ENCODE measurements at regions not wholly inside any gene's neighbourhood (a gene's known extent, or its start where the extent isn't known, plus 50 kb on each side); places are given as distances from the start of the nearest gene placed in this dataset.

- DNase-seq: no peak
These were observed 140.8 kb upstream of the PTPN1 start for GRCh38 chr20:50369225-50370035.

GRCh38 chr20:50370036-50370566, 140.1 kb upstream of the PTPN1 start:
- DNase-seq: no peak

- DNase-seq: no peak
These were observed 138.1 kb upstream of the PTPN1 start for GRCh38 chr20:50371878-50372769.

DNA sequence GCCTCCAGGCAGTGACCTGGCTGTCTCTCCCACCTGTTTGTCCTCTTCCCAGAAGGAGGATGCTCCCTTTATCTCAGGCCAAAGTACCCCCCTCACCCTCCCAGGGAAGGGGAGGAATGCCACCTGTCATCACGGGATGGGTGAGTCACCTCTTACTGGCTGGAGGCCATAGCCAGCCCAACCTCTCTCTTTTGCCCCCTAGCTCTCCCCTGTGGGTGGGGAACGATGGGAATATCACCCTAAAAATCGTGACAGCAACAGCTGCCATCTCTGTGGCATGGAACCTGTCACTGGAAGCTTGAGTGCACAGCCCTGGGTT, 137.5 kb upstream of the PTPN1 start:
- no peak for DNase-seq

DNA sequence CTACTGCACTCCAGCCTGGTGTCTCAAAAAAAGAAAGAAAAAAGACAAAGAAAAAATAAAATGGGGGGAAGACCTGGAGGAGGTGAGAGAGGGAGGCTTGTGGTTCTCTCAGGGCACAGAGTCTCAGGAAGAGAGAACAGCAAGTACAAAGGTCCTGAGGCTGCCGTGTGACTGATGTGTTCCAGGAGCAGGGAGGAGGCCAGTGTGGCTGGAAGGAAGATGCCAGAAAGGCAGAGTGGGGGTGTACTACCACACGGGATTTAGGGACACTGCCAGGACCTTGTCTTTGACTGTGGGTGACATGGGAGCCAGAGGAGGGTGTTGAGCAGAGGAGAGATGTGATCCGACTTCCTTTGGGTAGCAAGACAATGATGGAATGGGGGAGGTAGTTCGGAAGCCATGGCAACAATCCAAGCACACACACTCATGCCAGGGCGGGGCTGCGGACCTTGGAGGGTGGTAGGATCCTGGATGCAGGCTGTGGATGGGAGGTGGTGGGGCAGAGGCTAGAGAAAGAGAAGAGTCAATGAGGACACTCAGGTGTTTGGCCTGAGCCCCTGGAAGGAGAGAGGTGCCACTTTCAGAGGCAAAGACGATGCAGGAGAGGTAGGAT, 136.4 kb upstream of the PTPN1 start:
- DNase-seq: no peak

GRCh38 chr20:50374541-50375078, 135.6 kb upstream of the PTPN1 start:
- no peak for DNase-seq

GRCh38 chr20:50376179-50376887, 133.8 kb upstream of the PTPN1 start:
- no peak for DNase-seq

- no peak for DNase-seq
These were observed 133.2 kb upstream of the PTPN1 start for GRCh38 chr20:50376888-50377459.

- no peak for DNase-seq
These were observed 131.8 kb upstream of the PTPN1 start for GRCh38 chr20:50378170-50379000.

DNA sequence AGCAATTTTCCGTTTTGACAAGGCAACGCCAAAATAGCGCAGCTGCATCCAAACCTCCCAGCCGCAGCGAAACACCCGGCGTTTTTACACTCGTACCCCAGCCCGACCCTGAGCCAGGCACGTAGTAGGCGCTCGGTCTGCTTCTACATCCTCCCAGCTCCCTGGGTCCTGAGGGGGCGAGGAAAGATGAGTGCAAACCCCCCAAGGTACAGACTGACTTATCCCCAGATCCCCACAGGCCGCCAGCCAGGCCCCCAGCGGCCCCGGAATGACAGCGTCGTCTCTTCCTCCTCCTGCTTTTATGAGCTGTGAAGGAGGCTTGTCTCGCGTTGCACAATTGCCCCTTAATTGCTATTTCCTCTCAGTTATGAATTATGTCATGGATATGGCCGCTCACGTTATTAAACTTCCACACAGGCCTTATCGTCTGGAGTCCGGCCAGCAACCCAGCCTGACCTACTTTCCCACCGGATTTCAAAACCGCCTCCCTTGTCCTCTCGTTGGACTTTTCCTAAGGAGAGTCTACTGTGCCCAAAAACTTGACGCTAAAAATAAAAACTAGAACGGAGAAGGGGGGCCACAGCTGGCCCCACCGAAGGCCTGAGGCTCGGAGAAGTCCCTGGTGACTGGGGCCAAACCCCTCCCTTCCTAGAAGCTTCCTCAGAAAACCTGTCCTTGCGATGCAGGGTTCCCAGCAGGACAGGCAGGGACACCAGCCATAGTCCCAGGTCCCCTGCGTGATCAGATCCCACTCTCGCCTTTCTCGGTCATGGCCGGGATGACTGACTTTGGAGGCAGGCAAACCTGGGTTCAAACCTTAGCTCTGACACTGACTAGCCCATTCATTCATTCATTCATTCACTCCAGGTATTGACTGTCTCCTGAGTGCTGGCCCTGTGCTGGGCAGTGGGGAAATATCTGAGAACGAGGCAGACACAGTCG, 130.9 kb upstream of the PTPN1 start:
- peak in 8 of 58 donors; percentile 6 to 27 (median 16) for DNase-seq

- DNase-seq: no peak
These were observed 130.0 kb upstream of the PTPN1 start for GRCh38 chr20:50379991-50380696.

DNA sequence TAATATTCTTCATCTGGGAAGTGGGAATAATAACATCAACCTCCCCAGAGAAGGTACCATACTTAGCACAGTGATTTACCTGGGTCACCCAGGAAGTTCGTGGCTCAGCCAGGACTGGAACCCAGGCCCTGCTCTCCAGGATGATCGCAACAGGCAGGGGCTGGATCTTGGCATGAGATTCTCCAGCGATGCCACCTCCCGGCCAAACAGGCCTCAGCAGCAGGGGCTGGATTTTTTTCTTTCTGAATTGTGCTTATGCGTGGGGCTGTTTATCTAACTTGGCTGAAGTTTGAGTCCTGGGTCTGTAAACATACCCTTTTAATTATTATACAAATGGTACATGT, 129.5 kb upstream of the PTPN1 start:
- DNase-seq: no peak

DNA sequence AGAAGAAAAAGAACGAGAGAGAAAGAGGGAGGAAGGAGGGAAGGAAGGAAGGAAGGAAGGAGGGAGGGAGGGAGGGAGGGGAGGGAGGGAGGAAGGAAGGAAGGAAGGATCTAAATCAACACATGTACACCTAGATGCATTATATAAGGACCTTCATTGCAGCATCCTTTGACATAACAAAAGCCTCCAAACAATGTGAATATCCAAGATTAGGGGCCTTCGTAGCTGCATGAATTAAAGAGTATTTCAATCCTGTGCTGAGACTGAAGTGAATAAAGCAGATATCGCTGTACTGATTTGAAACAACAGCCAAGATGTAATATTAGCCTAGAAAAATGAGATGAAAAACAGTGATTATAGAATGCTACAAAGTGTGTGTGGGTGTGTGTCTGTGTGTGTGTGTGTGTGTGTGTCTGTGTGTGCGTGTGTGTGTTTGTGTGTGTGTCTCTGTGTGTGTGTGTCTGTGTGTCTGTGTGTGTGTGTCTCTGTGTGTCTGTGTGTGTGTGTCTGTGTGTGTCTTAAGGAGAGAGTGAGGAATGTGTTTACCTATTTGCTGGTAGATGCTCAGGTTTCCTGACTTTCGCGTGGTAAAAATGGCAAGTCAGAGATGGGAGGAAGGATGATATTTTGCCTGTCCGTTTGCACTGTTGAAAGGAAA, 129.0 kb upstream of the PTPN1 start:
- no peak for DNase-seq

GRCh38 chr20:50381771-50382593, 128.2 kb upstream of the PTPN1 start:
- peak in 5 of 58 donors; percentile 1 to 36 (median 9) for DNase-seq

DNA sequence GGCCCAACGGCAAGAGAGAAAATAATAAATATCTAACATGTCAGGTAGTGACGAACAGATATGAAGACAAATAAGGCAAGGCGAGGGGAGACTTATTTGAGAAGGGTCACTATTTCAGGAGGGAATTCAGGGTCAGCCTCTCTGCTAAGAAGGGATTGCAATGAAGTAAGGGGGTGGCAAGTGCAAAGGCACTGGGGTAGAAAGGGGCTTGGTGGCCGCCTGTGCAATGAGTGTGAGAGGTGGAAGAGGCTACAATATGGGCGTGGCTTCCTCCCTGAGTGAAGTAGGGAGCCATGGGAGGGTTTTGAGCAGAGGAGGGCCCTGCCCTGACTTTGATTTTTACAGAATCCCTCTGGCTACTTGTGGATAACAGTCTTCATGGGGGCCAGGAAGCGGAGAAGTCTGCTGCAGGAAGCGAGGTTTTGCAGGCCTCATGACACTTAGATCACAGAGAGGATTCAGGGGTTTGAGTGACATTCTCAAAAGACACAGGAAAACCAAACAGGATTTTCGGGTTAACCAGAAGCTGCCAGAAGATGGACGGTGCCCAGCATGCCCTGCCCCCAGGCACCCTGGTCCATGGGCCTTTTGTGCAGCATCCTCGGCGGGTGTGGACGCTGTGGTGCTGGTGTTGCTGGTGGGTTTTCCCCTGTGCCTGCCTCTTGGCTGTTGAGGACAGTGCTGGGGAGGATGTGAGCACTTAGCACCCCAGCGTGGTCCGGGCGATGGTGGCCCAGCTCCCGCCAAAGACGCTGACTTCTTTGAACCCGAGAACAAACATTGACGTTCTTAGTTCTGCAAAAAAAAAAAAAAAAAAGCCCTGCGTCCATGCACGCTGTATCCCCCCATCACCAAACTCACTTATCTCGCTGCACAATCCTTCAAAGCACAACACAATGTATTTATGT, 124.2 kb upstream of the PTPN1 start:
- no peak for DNase-seq
